ENCODE measurements at regions not wholly inside any gene's neighbourhood (a gene's known extent, or its start where the extent isn't known, plus 50 kb on each side); places are given as distances from the start of the nearest gene placed in this dataset.

DNA sequence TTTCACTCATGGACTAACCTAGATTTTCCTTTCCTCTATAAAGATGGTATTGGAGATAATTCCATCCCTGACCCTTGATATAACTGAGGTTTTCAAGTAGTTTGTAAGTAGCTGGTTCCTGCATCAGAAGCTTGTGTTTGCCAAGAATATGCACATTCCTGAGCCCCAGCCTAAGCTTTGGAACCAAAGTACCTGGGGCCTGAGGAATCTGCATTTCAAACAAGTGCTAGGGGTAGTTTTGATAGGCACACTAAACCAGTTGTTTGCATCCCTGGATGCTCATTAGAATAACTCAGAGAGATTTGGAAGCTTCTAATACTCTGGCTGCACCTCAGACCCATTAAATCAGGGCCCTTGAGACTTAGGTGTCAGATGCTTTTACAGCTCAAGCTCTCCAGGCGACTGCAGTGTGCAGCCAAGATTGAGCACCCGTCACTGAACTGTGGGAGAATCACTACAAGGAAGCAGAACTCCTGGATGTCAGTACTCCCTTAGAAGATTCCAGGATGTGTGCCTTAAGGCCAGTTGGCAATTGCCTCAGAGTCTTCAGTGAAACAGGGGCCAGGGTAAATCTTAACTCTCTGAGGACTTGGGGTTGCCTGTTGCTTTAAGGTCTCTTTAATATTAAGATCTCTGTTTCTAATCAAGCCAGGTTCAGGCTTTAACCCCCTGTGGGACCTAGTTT lies 565.0 kb downstream of the REEP3 start:
- Histone ChIP-seq H3K4me3 (ENCODE audit: low read depth, low read length, poor library complexity, severe bottlenecking) (no peak overlapping the region), H3F3A (ENCODE audit: insufficient read depth, low read length) (no peaks in the 10 kb centered on the region), H2AFZ (ENCODE audit: low read length) (no peak overlapping the region), H3K27me3 (ENCODE audit: insufficient read depth, low read length) (no peaks in the 10 kb centered on the region), H3K36me3 (ENCODE audit: insufficient read depth, low read length) (no peaks in the 10 kb centered on the region), H4K20me1 (ENCODE audit: insufficient read depth, low read length) (no peaks in the 10 kb centered on the region), H3K9me2 (ENCODE audit: low read depth, low read length) (no peaks in the 10 kb centered on the region), H3K79me2 (ENCODE audit: insufficient read depth, low read length) (no peaks in the 10 kb centered on the region), H3K9me3 (ENCODE audit: low read length) (no peaks in the 10 kb centered on the region), H3K4me1 (ENCODE audit: insufficient read depth, low read length, severe bottlenecking) (no peaks in the 10 kb centered on the region), H3K9ac (ENCODE audit: low read length) (no peak overlapping the region), H3K4me2 (ENCODE audit: low read length) (no peak overlapping the region), H3K27ac (ENCODE audit: low read depth, low read length, poor library complexity, severe bottlenecking) (no peak overlapping the region)
- TF ChIP-seq CTCF (IDR thresholded peaks at IDR 0.05; ENCODE audit: low read length) (no peak), EZH2 (IDR thresholded peaks at IDR 0.05; ENCODE audit: borderline replicate concordance, low read length) (no peak)

- Histone ChIP-seq H3K27me3 (ENCODE audit: insufficient read depth, low read length) (no peaks in the 10 kb centered on the region), H3K9me2 (ENCODE audit: low read depth, low read length) (no peaks in the 10 kb centered on the region), H3K4me1 (ENCODE audit: insufficient read depth, low read length, severe bottlenecking) (no peaks in the 10 kb centered on the region), H4K20me1 (ENCODE audit: insufficient read depth, low read length) (no peaks in the 10 kb centered on the region), H3K9ac (ENCODE audit: low read length) (no peak overlapping the region), H2AFZ (ENCODE audit: low read length) (no peak overlapping the region), H3K27ac (ENCODE audit: low read depth, low read length, poor library complexity, severe bottlenecking) (no peak overlapping the region), H3K9me3 (ENCODE audit: low read length) (no peaks in the 10 kb centered on the region), H3K4me2 (ENCODE audit: low read length) (no peak overlapping the region), H3K4me3 (ENCODE audit: low read depth, low read length, poor library complexity, severe bottlenecking) (no peak overlapping the region), H3F3A (ENCODE audit: insufficient read depth, low read length) (no peaks in the 10 kb centered on the region), H3K36me3 (ENCODE audit: insufficient read depth, low read length) (no peaks in the 10 kb centered on the region), H3K79me2 (ENCODE audit: insufficient read depth, low read length) (no peaks in the 10 kb centered on the region)
- no peak for TF ChIP-seq EZH2 (IDR thresholded peaks at IDR 0.05; ENCODE audit: borderline replicate concordance, low read length)
- TF ChIP-seq CTCF (IDR thresholded peaks at IDR 0.05; ENCODE audit: low read length), result no peak
Observed at GRCh38 chr10:64089648-64090047, 568.4 kb downstream of the REEP3 start.

DNA sequence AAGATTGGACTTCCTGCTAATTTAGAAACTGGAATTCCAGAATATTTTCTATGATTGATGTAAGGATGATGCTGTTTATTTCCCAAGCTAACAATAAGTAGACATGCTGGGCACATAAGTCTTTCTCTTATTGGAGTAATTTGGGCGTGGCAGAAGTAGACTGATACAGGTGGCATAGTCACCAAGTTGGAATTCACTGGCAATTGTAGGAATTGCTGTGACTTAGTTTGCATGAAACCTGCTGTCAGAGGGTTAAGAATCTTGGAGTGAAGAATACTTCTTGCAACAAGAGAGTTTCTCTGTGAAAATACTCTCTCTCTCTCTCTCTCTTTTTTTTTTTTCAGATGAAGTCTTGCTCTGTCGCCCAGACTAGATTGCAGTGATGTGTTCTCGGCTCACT lies 569.7 kb downstream of the REEP3 start:
- no peaks in the 10 kb centered on the region for H3K9me3 ChIP-seq (ENCODE audit: low read length)
- no peaks in the 10 kb centered on the region for H4K20me1 ChIP-seq (ENCODE audit: insufficient read depth, low read length)
- H3K4me1 ChIP-seq (ENCODE audit: insufficient read depth, low read length, severe bottlenecking), result no peaks in the 10 kb centered on the region
- no peaks in the 10 kb centered on the region for H3F3A ChIP-seq (ENCODE audit: insufficient read depth, low read length)
- no peaks in the 10 kb centered on the region for H3K9me2 ChIP-seq (ENCODE audit: low read depth, low read length)
- no peaks in the 10 kb centered on the region for H3K27me3 ChIP-seq (ENCODE audit: insufficient read depth, low read length)
- no peak overlapping the region for H3K4me3 ChIP-seq (ENCODE audit: low read depth, low read length, poor library complexity, severe bottlenecking)
- H3K36me3 ChIP-seq (ENCODE audit: insufficient read depth, low read length), result no peaks in the 10 kb centered on the region
- H3K27ac ChIP-seq (ENCODE audit: low read depth, low read length, poor library complexity, severe bottlenecking), result no peak overlapping the region
- H3K9ac ChIP-seq (ENCODE audit: low read length), result no peak overlapping the region
- H3K79me2 ChIP-seq (ENCODE audit: insufficient read depth, low read length), result no peaks in the 10 kb centered on the region
- H2AFZ ChIP-seq (ENCODE audit: low read length), result no peak overlapping the region
- no peak overlapping the region for H3K4me2 ChIP-seq (ENCODE audit: low read length)
- TF ChIP-seq EZH2 (IDR thresholded peaks at IDR 0.05; ENCODE audit: borderline replicate concordance, low read length) (no peak), CTCF (IDR thresholded peaks at IDR 0.05; ENCODE audit: low read length) (no peak)
